HL-60 (cell line): ENCODE measurements at regions not wholly inside any gene's neighbourhood (a gene's known extent, or its start where the extent isn't known, plus 50 kb on each side); places are given as distances from the start of the nearest gene placed in this dataset.

Experiments used
- CTCF ChIP-seq: IDR thresholded peaks from one replicate; pipeline ENCODE4 v1.5.1; 2011; ENCODE audit warnings: low read length, control low read depth, inconsistent platforms; ENCODE audit not compliant: insufficient read depth
- GABPA ChIP-seq: IDR thresholded peaks from 2 replicates; pipeline ENCODE4 v1.6.1; 2012; ENCODE audit warnings: low read depth
- POLR2AphosphoS5 ChIP-seq: IDR thresholded peaks from 2 replicates; pipeline ENCODE4 v1.6.1; 2012; ENCODE audit warnings: low read depth
- REST ChIP-seq: IDR thresholded peaks from 2 replicates; pipeline ENCODE4 v1.6.1; 2012; ENCODE audit warnings: low read depth; ENCODE audit not compliant: insufficient replicate concordance
- SPI1 ChIP-seq: IDR thresholded peaks from 2 replicates; pipeline ENCODE4 v1.6.1; 2012; ENCODE audit warnings: low read depth, mild to moderate bottlenecking, borderline replicate concordance

GRCh38 chr21:24183077-24183476 is 1424.2 kb downstream of the MRPL39 start:
- TF ChIP-seq CTCF (no peak), POLR2AphosphoS5 (no peak), REST (no peak), GABPA (no peak), SPI1 (no peak)
